Fibroblast of peridontal ligament (primary cell): ENCODE measurements at regions not wholly inside any gene's neighbourhood (a gene's known extent, or its start where the extent isn't known, plus 50 kb on each side); places are given as distances from the start of the nearest gene placed in this dataset.

Experiments used
- DNase-seq: peaks from one replicate; pipeline ENCODE4 v3.0.0-alpha.2; 2010; ENCODE audit errors: extremely low read depth

- no peak for DNase-seq
These were observed 51.1 kb upstream of the DAPK1 start for GRCh38 chr9:87446527-87446926.

GRCh38 chr9:87447547-87448432 lies 49.9 kb upstream of the DAPK1 start:
- DNase-seq, result no peak
